ENCODE measurements at regions not wholly inside any gene's neighbourhood (a gene's known extent, or its start where the extent isn't known, plus 50 kb on each side); places are given as distances from the start of the nearest gene placed in this dataset.

GRCh38 chr3:82093641-82094040, 332.2 kb upstream of the GBE1 start:
- TF ChIP-seq CTCF (optimal IDR thresholded peaks at IDR 0.05 in 1 of 3, IDR thresholded peaks at IDR 0.05 in 1 of 3, conservative IDR thresholded peaks at IDR 0.05 in 1 of 3; ENCODE audit: extremely low read depth in 1 of 3, insufficient read depth in 2 of 3, low read length in 3 of 3) (no peak), EZH2 (IDR thresholded peaks at IDR 0.05; ENCODE audit: low read length) (no peak)

Data from keratinocyte (primary cell).